ENCODE measurements at regions not wholly inside any gene's neighbourhood (a gene's known extent, or its start where the extent isn't known, plus 50 kb on each side); places are given as distances from the start of the nearest gene placed in this dataset.

- H3K9me3 ChIP-seq = no peaks in the 10 kb centered on the region
- H3K36me3 ChIP-seq = no peaks in the 10 kb centered on the region
- H3K27ac ChIP-seq = no peak overlapping the region
- H3K4me3 ChIP-seq = no peak overlapping the region
- no peak for DNase-seq
- TF ChIP-seq, protein P1, sequence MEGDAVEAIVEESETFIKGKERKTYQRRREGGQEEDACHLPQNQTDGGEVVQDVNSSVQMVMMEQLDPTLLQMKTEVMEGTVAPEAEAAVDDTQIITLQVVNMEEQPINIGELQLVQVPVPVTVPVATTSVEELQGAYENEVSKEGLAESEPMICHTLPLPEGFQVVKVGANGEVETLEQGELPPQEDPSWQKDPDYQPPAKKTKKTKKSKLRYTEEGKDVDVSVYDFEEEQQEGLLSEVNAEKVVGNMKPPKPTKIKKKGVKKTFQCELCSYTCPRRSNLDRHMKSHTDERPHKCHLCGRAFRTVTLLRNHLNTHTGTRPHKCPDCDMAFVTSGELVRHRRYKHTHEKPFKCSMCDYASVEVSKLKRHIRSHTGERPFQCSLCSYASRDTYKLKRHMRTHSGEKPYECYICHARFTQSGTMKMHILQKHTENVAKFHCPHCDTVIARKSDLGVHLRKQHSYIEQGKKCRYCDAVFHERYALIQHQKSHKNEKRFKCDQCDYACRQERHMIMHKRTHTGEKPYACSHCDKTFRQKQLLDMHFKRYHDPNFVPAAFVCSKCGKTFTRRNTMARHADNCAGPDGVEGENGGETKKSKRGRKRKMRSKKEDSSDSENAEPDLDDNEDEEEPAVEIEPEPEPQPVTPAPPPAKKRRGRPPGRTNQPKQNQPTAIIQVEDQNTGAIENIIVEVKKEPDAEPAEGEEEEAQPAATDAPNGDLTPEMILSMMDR (IDR thresholded peaks at IDR 0.05) = no peak
- no peaks in the 10 kb centered on the region for H3K4me1 ChIP-seq
- no peak overlapping the region for H3K9ac ChIP-seq (ENCODE audit: low read depth in 2 of 2, low read length in 2 of 2)
- no peaks in the 10 kb centered on the region for H3K27me3 ChIP-seq
- intact Hi-C loops (cut with DNase I) = no loop called here
These were observed 166.9 kb downstream of the ABHD5 start for GRCh38 chr3:43857361-43858293.

GRCh38 chr3:43858294-43858701 lies 167.6 kb downstream of the ABHD5 start:
- TF ChIP-seq, protein P1 (IDR thresholded peaks at IDR 0.05) = no peak
- no peak overlapping the region for H3K4me3 ChIP-seq
- H3K27ac ChIP-seq = no peak overlapping the region
- H3K4me1 ChIP-seq = no peaks in the 10 kb centered on the region
- no peaks in the 10 kb centered on the region for H3K9me3 ChIP-seq
- H3K27me3 ChIP-seq = no peaks in the 10 kb centered on the region
- intact Hi-C loops (cut with DNase I) = no loop called here
- DNase-seq = no peak
- no peaks in the 10 kb centered on the region for H3K36me3 ChIP-seq
- H3K9ac ChIP-seq (ENCODE audit: low read depth in 2 of 2, low read length in 2 of 2) = no peak overlapping the region

DNA sequence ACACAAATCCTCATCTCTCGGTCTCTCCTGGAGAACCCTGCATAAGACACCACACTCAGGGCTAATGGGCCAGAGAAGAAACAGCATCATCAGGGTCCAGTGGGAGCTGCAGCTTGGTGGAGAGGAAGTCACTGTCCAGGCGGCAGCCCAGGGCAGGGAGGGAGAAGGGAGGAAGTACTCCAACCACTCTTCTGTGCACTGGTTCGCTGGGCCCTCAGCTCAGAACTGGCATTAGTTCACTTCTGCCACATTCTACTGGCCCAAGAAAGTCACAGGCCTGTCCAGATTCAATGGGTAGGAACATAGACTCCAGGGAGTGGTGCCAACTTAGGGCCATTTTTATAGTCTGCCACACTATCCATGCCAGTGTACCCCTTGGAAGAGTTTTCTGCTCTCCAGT lies 169.0 kb downstream of the ABHD5 start:
- Histone ChIP-seq H3K36me3 (no peaks in the 10 kb centered on the region), H3K9ac (ENCODE audit: low read depth in 2 of 2, low read length in 2 of 2) (no peak overlapping the region), H3K27ac (no peak overlapping the region), H3K9me3 (no peaks in the 10 kb centered on the region), H3K4me1 (no peaks in the 10 kb centered on the region), H3K27me3 (no peaks in the 10 kb centered on the region), H3K4me3 (no peak overlapping the region)
- TF ChIP-seq, protein P1 (IDR thresholded peaks at IDR 0.05) = no peak
- intact Hi-C loops (cut with DNase I) = no loop called here
- DNase-seq = no peak

GRCh38 chr3:43861635-43862034 lies 170.9 kb downstream of the ABHD5 start:
- no peaks in the 10 kb centered on the region for H3K4me1 ChIP-seq
- no peaks in the 10 kb centered on the region for H3K36me3 ChIP-seq
- no peak overlapping the region for H3K27ac ChIP-seq
- intact Hi-C loops (cut with DNase I) = no loop called here
- no peak overlapping the region for H3K4me3 ChIP-seq
- H3K9me3 ChIP-seq = no peaks in the 10 kb centered on the region
- no peak overlapping the region for H3K9ac ChIP-seq (ENCODE audit: low read depth in 2 of 2, low read length in 2 of 2)
- no peak for DNase-seq
- TF ChIP-seq, protein P1 (IDR thresholded peaks at IDR 0.05) = no peak
- no peaks in the 10 kb centered on the region for H3K27me3 ChIP-seq

DNA sequence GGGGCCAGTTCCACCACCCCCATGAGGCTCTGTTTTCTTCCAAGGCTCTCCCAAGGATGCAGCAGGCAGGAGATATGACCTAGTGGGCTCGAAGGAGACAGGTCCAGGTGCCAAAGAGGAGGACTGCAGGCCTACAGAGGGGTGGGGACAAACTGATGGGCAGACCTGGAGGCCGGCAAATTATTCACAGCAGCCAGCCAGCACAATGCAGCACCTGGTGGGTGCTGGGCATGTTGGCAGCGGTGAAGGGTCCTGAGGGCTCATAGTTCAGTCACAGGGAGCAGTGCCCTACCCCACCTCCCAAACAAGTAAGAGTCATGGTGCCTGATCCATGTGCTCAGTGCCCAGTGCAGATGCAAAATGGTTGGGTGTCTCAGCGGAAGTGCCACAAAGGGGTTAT lies 171.7 kb downstream of the ABHD5 start:
- Histone ChIP-seq H3K27ac (no peak overlapping the region), H3K4me1 (no peaks in the 10 kb centered on the region), H3K27me3 (no peaks in the 10 kb centered on the region), H3K4me3 (no peak overlapping the region), H3K9ac (ENCODE audit: low read depth in 2 of 2, low read length in 2 of 2) (no peak overlapping the region), H3K36me3 (no peaks in the 10 kb centered on the region), H3K9me3 (no peaks in the 10 kb centered on the region)
- DNase-seq = no peak
- intact Hi-C loops (cut with DNase I) = no loop called here
- TF ChIP-seq, protein P1 (IDR thresholded peaks at IDR 0.05) = no peak

Data from colonic mucosa (tissue), 4 donors.